HG03442 (cell line): ENCODE measurements at regions not wholly inside any gene's neighbourhood (a gene's known extent, or its start where the extent isn't known, plus 50 kb on each side); places are given as distances from the start of the nearest gene placed in this dataset.
"Not testable (repeated sequence)": the region's sequence is repeated elsewhere in the genome, so short reads cannot be mapped to it uniquely, and the experiment has no call there.

Experiments used
- ATAC-seq: cut with Tn5 transposase; IDR thresholded peaks from one replicate; pipeline ENCODE4 v1.9.1; 2021; ENCODE audit warnings: mild to moderate bottlenecking, moderate library complexity; ENCODE audit not compliant: unreplicated experiment

GRCh38 chr12:75766263-75767160, 255.1 kb upstream of the KRR1 start:
- no peak for ATAC-seq

- no peak for ATAC-seq
Measured at GRCh38 chr12:75765170-75766059, 254.0 kb upstream of the KRR1 start.

- ATAC-seq = no peak
Measured at GRCh38 chr12:75764091-75764841, 252.9 kb upstream of the KRR1 start.

GRCh38 chr12:75760573-75761294, 249.3 kb upstream of the KRR1 start:
- ATAC-seq = no peak

- peak; percentile 81 for ATAC-seq
Measured at GRCh38 chr12:75759842-75760572, 248.6 kb upstream of the KRR1 start.

- ATAC-seq = no peak
Measured at GRCh38 chr12:75759196-75759595, 247.8 kb upstream of the KRR1 start.

GRCh38 chr12:75756771-75757170, 245.4 kb upstream of the KRR1 start:
- ATAC-seq = no peak

GRCh38 chr12:75756111-75756510, 244.7 kb upstream of the KRR1 start:
- ATAC-seq = no peak

- no peak for ATAC-seq
Measured at GRCh38 chr12:75754698-75755097, 243.3 kb upstream of the KRR1 start.

- no peak for ATAC-seq
Measured at GRCh38 chr12:75754141-75754540, 242.7 kb upstream of the KRR1 start.

GRCh38 chr12:75751769-75752471, 240.5 kb upstream of the KRR1 start:
- no peak for ATAC-seq

- ATAC-seq = no peak
Measured at GRCh38 chr12:75750716-75751306, 239.4 kb upstream of the KRR1 start.

- not testable (repeated sequence) for ATAC-seq
Measured at GRCh38 chr12:75748990-75749389, 237.6 kb upstream of the KRR1 start.

GRCh38 chr12:75748136-75748535, 236.7 kb upstream of the KRR1 start:
- no peak for ATAC-seq

- ATAC-seq = no peak
Measured at GRCh38 chr12:75747572-75748021, 236.2 kb upstream of the KRR1 start.

- ATAC-seq = no peak
Measured at GRCh38 chr12:75746621-75747020, 235.2 kb upstream of the KRR1 start.

- no peak for ATAC-seq
Measured at GRCh38 chr12:75744607-75745256, 233.3 kb upstream of the KRR1 start.

- ATAC-seq = no peak
Measured at GRCh38 chr12:75742961-75743360, 231.6 kb upstream of the KRR1 start.
